ENCODE measurements at regions not wholly inside any gene's neighbourhood (a gene's known extent, or its start where the extent isn't known, plus 50 kb on each side); places are given as distances from the start of the nearest gene placed in this dataset.
"Not testable (repeated sequence)": the region's sequence is repeated elsewhere in the genome, so short reads cannot be mapped to it uniquely, and the experiment has no call there.

GRCh38 chr1:116185161-116185701, 74.0 kb downstream of the MAB21L3 start:
- H3K27ac Mint-ChIP-seq = no peak overlapping the region
- no peak overlapping the region for H3K4me3 Mint-ChIP-seq
- no peaks in the 10 kb centered on the region for H3K4me1 Mint-ChIP-seq (ENCODE audit: low read depth)
- no peaks in the 10 kb centered on the region for H3K9me3 Mint-ChIP-seq (ENCODE audit: low read depth)
- no peaks in the 10 kb centered on the region for H3K36me3 Mint-ChIP-seq
- H3K27me3 Mint-ChIP-seq = peaks cover 2% of the 10 kb centered on the region

- Mint-ChIP-seq H3K4me1 (ENCODE audit: low read depth) (peaks cover 4% of the 10 kb centered on the region), H3K27ac (no peak overlapping the region), H3K27me3 (no peaks in the 10 kb centered on the region), H3K4me3 (no peak overlapping the region), H3K36me3 (peaks cover 6% of the 10 kb centered on the region), H3K9me3 (ENCODE audit: low read depth) (no peaks in the 10 kb centered on the region)
Observed at GRCh38 chr1:116189481-116189880, 78.3 kb downstream of the MAB21L3 start.

DNA sequence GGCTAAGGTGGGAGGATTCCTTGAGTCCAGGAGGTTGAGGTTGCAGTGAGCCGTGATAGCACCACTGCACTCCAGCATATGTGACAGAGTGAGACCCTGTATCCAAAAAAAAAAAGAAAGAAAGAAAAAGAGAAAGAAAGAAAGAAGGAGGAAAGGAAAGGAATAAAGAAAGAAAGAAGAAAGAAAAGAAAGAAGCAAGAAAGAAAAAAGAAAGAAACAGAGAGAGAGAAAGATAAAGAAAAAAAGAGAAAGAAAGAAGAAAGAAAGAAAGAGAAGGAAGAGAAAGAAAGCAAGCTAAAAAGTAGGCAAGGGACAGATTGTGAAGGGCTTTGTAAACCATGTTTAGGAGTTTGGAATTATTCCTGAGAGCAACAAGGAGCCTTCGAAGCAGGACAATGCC, 80.1 kb downstream of the MAB21L3 start:
- no peaks in the 10 kb centered on the region for H3K27me3 Mint-ChIP-seq
- H3K27ac Mint-ChIP-seq = no peak overlapping the region
- H3K4me1 Mint-ChIP-seq (ENCODE audit: low read depth) = peaks cover 10% of the 10 kb centered on the region
- H3K9me3 Mint-ChIP-seq (ENCODE audit: low read depth) = no peaks in the 10 kb centered on the region
- H3K4me3 Mint-ChIP-seq = no peak overlapping the region
- H3K36me3 Mint-ChIP-seq = peaks cover 6% of the 10 kb centered on the region

DNA sequence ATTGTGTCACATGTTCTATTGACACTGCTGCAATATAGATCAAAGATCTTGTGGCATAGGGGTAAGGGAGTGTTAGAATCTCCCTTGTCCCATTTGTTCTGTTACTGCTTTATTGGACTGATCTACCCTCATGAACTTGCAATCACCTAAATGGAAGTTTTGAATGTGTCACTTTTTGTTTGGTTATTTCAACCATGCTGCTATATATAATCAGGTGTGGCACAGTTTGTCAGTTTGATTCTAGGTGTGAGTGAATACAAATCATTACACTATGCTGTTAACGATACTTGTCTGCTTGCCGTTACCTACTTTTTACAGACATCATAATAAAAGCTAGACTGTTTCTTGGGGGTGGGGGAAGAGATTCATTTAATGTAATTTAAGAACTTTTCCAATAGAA, 82.6 kb downstream of the MAB21L3 start:
- Mint-ChIP-seq H3K27ac (no peak overlapping the region), H3K4me3 (no peak overlapping the region), H3K4me1 (ENCODE audit: low read depth) (peaks cover 10% of the 10 kb centered on the region), H3K9me3 (ENCODE audit: low read depth) (no peaks in the 10 kb centered on the region), H3K36me3 (peaks cover 6% of the 10 kb centered on the region), H3K27me3 (no peaks in the 10 kb centered on the region)

DNA sequence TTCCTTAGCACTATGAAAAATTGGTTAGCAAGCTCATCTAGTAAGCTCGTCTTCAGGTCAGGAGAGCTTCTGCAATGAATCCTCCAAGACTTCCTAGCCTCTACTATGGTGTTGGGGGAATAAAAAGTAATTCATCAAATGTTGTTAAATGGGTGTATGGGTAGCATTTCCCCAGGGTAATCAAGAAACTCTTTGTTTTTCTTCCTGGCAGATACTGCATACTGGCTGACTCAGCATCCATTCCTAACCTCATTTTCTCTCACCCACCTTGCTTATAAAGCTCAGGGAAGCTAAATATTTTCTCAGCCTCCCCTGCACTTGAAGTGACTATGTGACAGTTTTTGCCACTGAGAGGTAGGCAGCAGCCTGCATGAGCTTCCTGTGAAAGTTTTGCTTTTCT, 83.4 kb downstream of the MAB21L3 start:
- H3K36me3 Mint-ChIP-seq = peaks cover 6% of the 10 kb centered on the region
- H3K27ac Mint-ChIP-seq = no peak overlapping the region
- no peaks in the 10 kb centered on the region for H3K9me3 Mint-ChIP-seq (ENCODE audit: low read depth)
- no peak overlapping the region for H3K4me3 Mint-ChIP-seq
- H3K4me1 Mint-ChIP-seq (ENCODE audit: low read depth) = peaks cover 10% of the 10 kb centered on the region
- peaks cover 3% of the 10 kb centered on the region for H3K27me3 Mint-ChIP-seq

DNA sequence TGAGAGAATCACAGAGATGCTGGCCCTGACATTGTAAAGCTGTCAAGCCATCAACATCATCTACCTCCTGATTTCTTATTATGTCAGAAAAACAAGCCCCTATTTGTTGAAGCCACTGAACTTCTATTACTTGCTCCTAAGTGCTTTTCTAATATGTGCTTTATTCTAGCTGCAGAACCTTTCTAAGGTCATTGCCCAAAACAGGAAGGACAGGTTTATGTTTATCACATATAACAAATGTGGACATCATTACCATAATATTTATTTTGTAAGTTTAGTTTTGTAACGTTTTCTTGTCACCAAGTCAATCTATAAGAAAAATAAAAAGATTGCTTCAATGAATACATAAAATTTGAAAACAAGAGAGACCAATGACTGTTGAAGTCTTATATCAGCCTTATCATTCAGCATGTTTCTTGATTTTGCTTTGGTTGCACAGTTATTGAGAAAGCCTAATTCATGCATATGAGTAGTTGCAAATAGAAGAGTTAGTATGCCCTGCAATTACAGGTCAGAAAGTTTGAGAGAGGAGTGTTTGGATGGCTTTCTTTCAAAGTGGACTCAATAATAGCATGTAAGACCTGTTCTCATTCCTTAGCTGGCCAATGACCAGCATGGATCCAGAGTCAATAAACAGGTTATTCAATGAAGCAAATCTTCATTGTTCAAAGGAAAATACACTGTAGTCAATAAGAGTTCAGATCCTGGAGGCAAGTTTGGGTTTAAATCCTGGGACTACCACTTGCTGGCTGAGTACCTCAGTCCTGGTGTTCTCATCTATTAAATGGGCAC, 84.1 kb downstream of the MAB21L3 start:
- Mint-ChIP-seq H3K9me3 (ENCODE audit: low read depth) (no peaks in the 10 kb centered on the region), H3K4me1 (ENCODE audit: low read depth) (peaks cover 10% of the 10 kb centered on the region), H3K27ac (no peak overlapping the region), H3K36me3 (peaks cover 6% of the 10 kb centered on the region), H3K4me3 (no peak overlapping the region), H3K27me3 (peaks cover 3% of the 10 kb centered on the region)

DNA sequence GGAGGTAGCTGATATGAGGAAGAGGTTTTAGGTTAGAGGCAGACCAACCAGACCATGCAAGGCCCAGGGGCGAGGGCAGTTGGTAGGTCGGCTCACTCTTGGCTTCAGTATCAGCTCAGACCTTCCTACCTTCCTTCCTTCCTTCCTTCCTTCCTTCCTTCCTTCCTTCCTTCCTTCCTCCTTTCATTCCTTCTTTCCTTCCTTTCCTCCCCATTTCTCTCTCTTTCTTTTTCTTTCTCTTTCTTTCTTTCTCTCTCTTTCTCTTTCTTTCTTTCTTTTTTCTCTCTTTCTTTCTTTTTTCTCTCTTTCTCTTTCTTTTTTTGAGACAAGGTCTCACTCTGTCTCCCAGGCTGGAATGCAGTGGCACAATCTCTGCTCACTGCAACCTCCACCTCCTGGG, 89.1 kb downstream of the MAB21L3 start:
- not testable (repeated sequence) for H3K27ac Mint-ChIP-seq; H3K9me3 Mint-ChIP-seq (ENCODE audit: low read depth); H3K27me3 Mint-ChIP-seq; H3K36me3 Mint-ChIP-seq; H3K4me1 Mint-ChIP-seq (ENCODE audit: low read depth); H3K4me3 Mint-ChIP-seq

- H3K4me1 Mint-ChIP-seq (ENCODE audit: low read depth) = no peaks in the 10 kb centered on the region
- H3K36me3 Mint-ChIP-seq = peaks cover 4% of the 10 kb centered on the region
- H3K27me3 Mint-ChIP-seq = peaks cover 5% of the 10 kb centered on the region
- peaks cover 7% of the 10 kb centered on the region for H3K9me3 Mint-ChIP-seq (ENCODE audit: low read depth)
- no peak overlapping the region for H3K27ac Mint-ChIP-seq
- H3K4me3 Mint-ChIP-seq = no peak overlapping the region
Observed at GRCh38 chr1:116201911-116202310, 90.7 kb downstream of the MAB21L3 start.

DNA sequence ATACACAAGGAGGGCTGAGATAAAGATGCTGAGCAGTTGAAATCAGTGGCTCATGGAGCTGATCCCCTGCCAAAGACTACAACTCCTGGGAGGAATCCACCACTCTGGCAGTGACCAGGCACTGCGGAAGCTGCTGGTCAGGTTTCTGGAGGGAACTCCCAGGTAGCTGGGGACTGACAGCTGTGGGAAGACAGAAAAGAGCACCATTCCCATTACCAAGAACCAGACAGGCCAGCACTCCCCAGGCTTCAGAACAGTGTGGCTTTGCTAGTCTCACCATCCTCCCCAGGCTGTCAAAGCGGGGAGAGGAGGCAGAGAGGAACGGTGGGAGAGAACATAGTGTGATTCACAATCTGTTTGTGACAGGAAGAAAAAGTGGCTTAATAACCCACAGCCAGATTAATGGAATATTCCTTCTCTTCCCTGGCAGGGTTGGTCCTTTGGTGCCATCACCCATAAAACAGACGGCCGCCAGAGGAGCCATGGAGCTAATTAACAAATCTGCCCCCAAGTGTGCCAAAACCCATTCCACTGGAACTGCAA, 92.1 kb downstream of the MAB21L3 start:
- peaks cover 7% of the 10 kb centered on the region for H3K9me3 Mint-ChIP-seq (ENCODE audit: low read depth)
- H3K27ac Mint-ChIP-seq = no peak overlapping the region
- peaks cover 5% of the 10 kb centered on the region for H3K27me3 Mint-ChIP-seq
- peaks cover 4% of the 10 kb centered on the region for H3K36me3 Mint-ChIP-seq
- no peak overlapping the region for H3K4me3 Mint-ChIP-seq
- H3K4me1 Mint-ChIP-seq (ENCODE audit: low read depth) = no peaks in the 10 kb centered on the region

GRCh38 chr1:116203920-116204319, 92.7 kb downstream of the MAB21L3 start:
- Mint-ChIP-seq H3K36me3 (peaks cover 4% of the 10 kb centered on the region), H3K27ac (no peak overlapping the region), H3K27me3 (peaks cover 5% of the 10 kb centered on the region), H3K4me3 (no peak overlapping the region), H3K4me1 (ENCODE audit: low read depth) (no peaks in the 10 kb centered on the region), H3K9me3 (ENCODE audit: low read depth) (peaks cover 7% of the 10 kb centered on the region)

GRCh38 chr1:116205941-116206679, 94.9 kb downstream of the MAB21L3 start:
- Mint-ChIP-seq H3K9me3 (ENCODE audit: low read depth) (peaks cover 7% of the 10 kb centered on the region), H3K27ac (no peak overlapping the region)

GRCh38 chr1:116207126-116207735, 96.0 kb downstream of the MAB21L3 start:
- H3K4me3 Mint-ChIP-seq = no peak overlapping the region
- peaks cover 7% of the 10 kb centered on the region for H3K36me3 Mint-ChIP-seq
- H3K9me3 Mint-ChIP-seq (ENCODE audit: low read depth) = peaks cover 7% of the 10 kb centered on the region
- H3K27me3 Mint-ChIP-seq = peaks cover under 1% of the 10 kb centered on the region
- no peak overlapping the region for H3K27ac Mint-ChIP-seq
- no peaks in the 10 kb centered on the region for H3K4me1 Mint-ChIP-seq (ENCODE audit: low read depth)

More at GRCh38 chr1:116205941-116206679, 94.9 kb downstream of the MAB21L3 start:
- Mint-ChIP-seq H3K27me3 (peaks cover 2% of the 10 kb centered on the region), H3K36me3 (peaks cover 4% of the 10 kb centered on the region), H3K4me1 (ENCODE audit: low read depth) (no peaks in the 10 kb centered on the region), H3K4me3 (no peak overlapping the region)

DNA sequence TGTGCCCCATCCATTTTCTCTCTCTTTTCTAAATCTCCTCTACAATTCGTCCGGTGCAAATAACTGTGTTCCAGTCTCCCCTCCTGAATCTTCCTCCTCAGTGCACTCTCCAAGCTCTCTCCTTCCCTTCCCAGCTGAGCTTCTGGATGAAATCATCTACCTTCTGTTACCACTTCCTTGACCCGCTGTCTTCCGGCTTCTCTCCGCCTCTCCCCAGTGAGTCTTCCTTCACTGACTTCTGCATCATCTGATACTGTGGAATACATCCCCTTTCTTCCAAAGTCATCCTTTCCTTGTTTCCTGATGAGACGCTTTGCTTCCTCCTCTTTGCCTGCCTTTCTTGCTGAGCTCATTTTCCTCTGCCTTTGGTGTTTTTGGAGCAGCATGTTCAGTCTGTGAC, 96.9 kb downstream of the MAB21L3 start:
- Mint-ChIP-seq H3K36me3 (peaks cover 7% of the 10 kb centered on the region), H3K4me1 (ENCODE audit: low read depth) (no peaks in the 10 kb centered on the region), H3K9me3 (ENCODE audit: low read depth) (peaks cover 7% of the 10 kb centered on the region), H3K27me3 (no peaks in the 10 kb centered on the region), H3K27ac (no peak overlapping the region), H3K4me3 (no peak overlapping the region)

GRCh38 chr1:116211294-116211693, 100.1 kb downstream of the MAB21L3 start:
- Mint-ChIP-seq H3K9me3 (ENCODE audit: low read depth) (no peaks in the 10 kb centered on the region), H3K4me3 (no peak overlapping the region), H3K36me3 (peaks cover 3% of the 10 kb centered on the region), H3K27me3 (no peaks in the 10 kb centered on the region), H3K27ac (no peak overlapping the region), H3K4me1 (ENCODE audit: low read depth) (no peaks in the 10 kb centered on the region)

DNA sequence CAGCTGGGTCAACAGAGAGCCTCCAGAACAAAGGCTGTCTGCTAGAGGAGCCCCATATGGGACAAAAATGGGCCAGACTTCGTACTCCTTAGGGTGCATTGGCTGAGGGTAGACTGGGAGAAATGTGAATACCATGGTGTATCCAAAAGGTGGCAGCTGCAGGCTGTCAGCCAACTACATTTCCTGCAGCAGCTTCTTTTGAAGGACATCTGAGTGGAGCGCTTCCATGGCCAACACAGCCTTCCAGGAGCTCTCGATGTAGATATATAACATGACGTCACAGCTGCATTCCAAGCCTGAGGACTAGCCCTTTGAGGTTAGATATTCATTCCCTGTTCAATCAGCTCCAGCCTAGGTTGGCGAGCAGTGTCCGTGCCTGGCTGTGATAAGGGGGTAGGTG, 107.7 kb downstream of the MAB21L3 start:
- Mint-ChIP-seq H3K9me3 (ENCODE audit: low read depth) (no peaks in the 10 kb centered on the region), H3K27ac (no peak overlapping the region), H3K4me1 (ENCODE audit: low read depth) (no peaks in the 10 kb centered on the region), H3K4me3 (no peak overlapping the region), H3K27me3 (no peaks in the 10 kb centered on the region), H3K36me3 (no peaks in the 10 kb centered on the region)
